LNCAP (cell line): ENCODE measurements at regions not wholly inside any gene's neighbourhood (a gene's known extent, or its start where the extent isn't known, plus 50 kb on each side); places are given as distances from the start of the nearest gene placed in this dataset.

Experiments used
- CTCF ChIP-seq: fragments of 450-650 bp; IDR thresholded peaks from 2 replicates; pipeline ENCODE4 v1.5.1; 2017; ENCODE audit warnings: mild to moderate bottlenecking

DNA sequence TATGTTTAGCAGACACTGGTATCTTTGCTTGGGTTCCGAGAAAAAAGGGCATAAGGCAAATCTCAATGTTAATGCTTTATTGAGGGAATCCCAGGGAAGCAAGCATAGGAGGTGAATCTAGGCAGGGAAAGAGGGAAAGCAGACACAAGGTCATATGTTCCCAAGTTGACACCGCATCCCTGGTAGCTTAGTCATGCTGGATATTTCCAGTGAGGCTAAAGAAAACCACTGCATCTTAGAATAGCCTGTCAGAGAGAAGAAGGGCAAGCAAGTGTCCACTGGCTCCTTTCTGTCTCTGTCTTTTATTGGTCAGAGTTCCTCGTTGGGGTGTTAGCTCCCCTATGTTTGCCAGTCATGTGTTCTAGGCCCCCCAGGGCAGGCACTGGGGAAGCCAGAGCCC, 104.7 kb downstream of the NKX6-1 start:
- TF ChIP-seq CTCF, result no peak

DNA sequence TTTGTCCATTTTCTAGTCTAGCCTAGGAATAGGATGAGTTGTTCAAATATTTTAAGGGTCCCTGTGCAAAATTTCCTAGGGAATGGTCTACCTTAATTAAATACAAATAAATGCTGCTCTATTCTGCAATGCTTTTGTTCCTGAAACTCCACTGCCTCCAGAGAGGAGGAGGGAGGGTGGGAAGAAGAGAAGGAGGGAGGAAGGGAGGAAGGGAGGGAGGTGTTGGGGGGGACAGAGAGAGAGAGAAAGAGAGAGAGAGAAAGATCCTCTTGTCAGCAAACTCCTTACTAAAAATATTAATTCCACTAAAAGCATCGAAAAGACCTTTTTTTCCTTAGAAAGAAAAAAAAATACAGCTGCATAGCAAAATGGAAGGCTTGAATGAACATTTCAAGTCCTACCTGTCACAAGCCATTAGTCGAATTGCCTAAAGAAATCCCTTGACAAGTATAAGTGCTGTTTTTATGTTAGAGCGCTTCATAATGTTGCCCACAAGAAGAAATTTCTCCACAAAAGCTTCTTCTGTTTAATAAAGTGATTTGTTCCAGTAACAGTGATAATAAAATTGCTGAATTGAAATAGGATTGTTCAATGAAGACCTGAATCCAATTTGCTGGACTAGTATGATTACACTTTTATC, 106.0 kb downstream of the NKX6-1 start:
- no peak for TF ChIP-seq CTCF

GRCh38 chr4:84389406-84389805, 109.7 kb downstream of the NKX6-1 start:
- no peak for TF ChIP-seq CTCF

DNA sequence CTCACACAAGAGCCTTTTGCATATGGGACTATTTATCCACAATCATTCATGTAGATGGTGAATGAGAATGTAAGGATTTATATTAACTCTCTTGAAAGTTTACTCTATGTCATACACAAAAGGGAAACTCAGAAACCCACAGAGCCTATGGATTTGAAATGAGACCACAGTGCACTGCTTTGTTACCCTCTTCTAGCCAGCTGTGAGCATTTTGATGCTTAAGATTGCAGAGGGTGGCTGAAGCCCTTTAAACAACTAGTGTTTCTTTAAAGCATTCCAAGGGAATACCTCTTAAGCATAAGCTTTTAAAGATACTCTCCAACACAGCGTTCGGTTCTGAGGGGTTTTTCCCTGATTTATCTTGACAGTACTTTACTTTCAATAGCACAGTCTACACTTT, 113.9 kb downstream of the NKX6-1 start:
- no peak for TF ChIP-seq CTCF

GRCh38 chr4:84384801-84385200, 114.3 kb downstream of the NKX6-1 start:
- no peak for TF ChIP-seq CTCF

- no peak for TF ChIP-seq CTCF
These were observed 117.3 kb downstream of the NKX6-1 start for GRCh38 chr4:84381759-84382158.

DNA sequence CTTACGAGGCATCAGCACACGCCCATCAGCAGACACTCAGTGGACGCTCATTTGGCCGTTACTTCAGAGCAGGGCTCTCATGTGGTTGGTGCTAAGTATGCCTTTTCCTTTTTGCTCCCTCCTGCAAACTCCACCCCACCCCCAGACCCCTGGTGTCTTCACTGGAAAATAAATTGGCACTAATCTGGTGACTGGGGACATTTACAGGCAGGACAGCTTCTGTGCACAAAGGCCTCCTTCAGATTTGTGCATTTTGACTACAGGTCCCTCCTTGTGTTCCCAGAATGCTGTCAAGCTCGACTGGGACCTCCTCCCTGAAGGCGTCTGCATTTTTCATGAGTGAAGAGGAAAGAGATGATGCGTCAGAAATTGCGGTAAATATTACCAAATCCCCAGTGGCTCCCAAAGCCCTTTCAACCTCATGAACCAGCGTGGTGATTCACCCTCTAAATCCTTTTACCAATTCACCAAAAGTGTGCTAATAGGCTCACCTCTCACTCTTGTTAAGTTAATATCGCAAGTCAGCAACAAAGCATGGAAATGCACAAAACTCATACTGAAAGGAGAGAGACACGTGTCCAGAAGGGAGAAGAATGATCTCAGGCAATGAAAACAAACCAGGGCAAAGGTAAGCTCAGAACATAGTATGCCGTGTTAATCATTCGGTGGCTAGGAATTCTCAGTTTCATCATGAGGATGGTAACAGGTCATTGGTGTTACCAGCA, 119.0 kb downstream of the NKX6-1 start:
- no peak for TF ChIP-seq CTCF
